SK-N-MC (cell line): ENCODE measurements at regions not wholly inside any gene's neighbourhood (a gene's known extent, or its start where the extent isn't known, plus 50 kb on each side); places are given as distances from the start of the nearest gene placed in this dataset.

ENCODE experiments used
- EZH2 ChIP-seq: fragments of 200-600 bp; sonication (generic); IDR thresholded peaks from one replicate; pipeline ENCODE4 v1.6.1; 2017; ENCODE audit warnings: antibody characterized with exemption
- FOXP2 ChIP-seq: optimal IDR thresholded peaks from 2 replicates; pipeline ENCODE3; 2011; ENCODE audit warnings: mild to moderate bottlenecking, moderate library complexity; ENCODE audit not compliant: insufficient read depth; ENCODE audit errors: extremely low read length, control extremely low read depth
- POLR2AphosphoS5 ChIP-seq: IDR thresholded peaks from 2 replicates; pipeline ENCODE4 v1.6.1; 2012; ENCODE audit warnings: mild to moderate bottlenecking, low read depth, low read length, borderline replicate concordance

- TF ChIP-seq FOXP2 (no peak), EZH2 (no peak), POLR2AphosphoS5 (no peak)
Observed at GRCh38 chr12:33006106-33006505, 109.5 kb upstream of the PKP2 start.
